ENCODE measurements at regions not wholly inside any gene's neighbourhood (a gene's known extent, or its start where the extent isn't known, plus 50 kb on each side); places are given as distances from the start of the nearest gene placed in this dataset.

- no TSS peak for BruUV-seq (replicated peaks)
- Histone ChIP-seq H3K27me3 (ENCODE audit: control insufficient read depth in 2 of 2, insufficient read depth in 2 of 2, low read length in 2 of 2) (no peaks in the 10 kb centered on the region; a peak in 1 of 5 replicates), H3K36me3 (ENCODE audit: control insufficient read depth, insufficient read depth, low read length) (no peaks in the 10 kb centered on the region), H3K4me2 (ENCODE audit: insufficient read depth, low read length) (no peak overlapping the region), H3K9me1 (ENCODE audit: control insufficient read depth, insufficient read depth, low read length) (no peaks in the 10 kb centered on the region), H3K9me3 (replicated peaks; ENCODE audit: control insufficient read depth, insufficient read depth, low read depth, low read length) (no peaks in the 10 kb centered on the region), H2AFZ (ENCODE audit: low read depth, low read length) (no peak overlapping the region), H3K9ac (ENCODE audit: insufficient read depth in 1 of 2, low read depth in 2 of 2, low read length in 2 of 2) (no peak overlapping the region), H3K4me3 (no peak overlapping the region), H3K79me2 (ENCODE audit: control insufficient read depth, insufficient read depth, low read length) (no peaks in the 10 kb centered on the region), H3K27ac (ENCODE audit: extremely low read depth, low read depth, low read length) (no peak overlapping the region), H3K4me1 (replicated peaks in 1 of 2; ENCODE audit: control insufficient read depth in 2 of 2, insufficient read depth in 2 of 2, low read length in 2 of 2) (no peaks in the 10 kb centered on the region), H4K20me1 (replicated peaks; ENCODE audit: control insufficient read depth, insufficient read depth, low read length) (no peaks in the 10 kb centered on the region)
- WGBS (ENCODE audit: insufficient coverage, low coverage, missing lambda C conversion rate), result 2% methylated on average over 7 of the region's 9 CpGs
- ATAC-seq (no peak), FAIRE-seq (no peak), DNase-seq (ENCODE audit: extremely low read depth in 1 of 4, low spot score in 3 of 4) (no peak)
- TF ChIP-seq GTF2E2 (tag; IDR thresholded peaks at IDR 0.05), result no peak
- no peak for TF ChIP-seq NUFIP1 (IDR thresholded peaks at IDR 0.05; ENCODE audit: partially characterized antibody)
- no peak for TF ChIP-seq ZNF318 (IDR thresholded peaks at IDR 0.05; ENCODE audit: borderline replicate concordance in 1 of 2, low read depth in 1 of 2)
- no peak for TF ChIP-seq ZC3H4 (CRISPR knock-in tag; IDR thresholded peaks at IDR 0.05; ENCODE audit: borderline replicate concordance)
- no peak for TF ChIP-seq ZNF347 (CRISPR knock-in tag; IDR thresholded peaks at IDR 0.05; ENCODE audit: low read depth)
- TF ChIP-seq E2F3 (CRISPR knock-in tag; IDR thresholded peaks at IDR 0.05), result no peak
- no peak for TF ChIP-seq CBFA2T3 (IDR thresholded peaks at IDR 0.05)
- TF ChIP-seq ZNF717 (CRISPR knock-in tag; IDR thresholded peaks at IDR 0.05), result no peak
- no peak for TF ChIP-seq DMBX1 (CRISPR knock-in tag; IDR thresholded peaks at IDR 0.05; ENCODE audit: borderline replicate concordance)
- no peak for TF ChIP-seq IRF9 (tag; IDR thresholded peaks at IDR 0.05)
- ChIA-PET POLR2A (no interaction called here), CTCF (ENCODE audit: low intra/inter-chr PET ratio) (no interaction called here)
- intact Hi-C loops (cut with micrococcal nuclease), result no loop called here
- in situ Hi-C loops (cut with MboI), result no loop called here
Measured at GRCh38 chr2:239846789-239847676, 178.1 kb downstream of the NDUFA10 start.
